NCI-H187 treated with DMSO at 0.1 percent for 48 hours (cell line): ENCODE measurements at regions not wholly inside any gene's neighbourhood (a gene's known extent, or its start where the extent isn't known, plus 50 kb on each side); places are given as distances from the start of the nearest gene placed in this dataset.
"Not testable (repeated sequence)": the region's sequence is repeated elsewhere in the genome, so short reads cannot be mapped to it uniquely, and the experiment has no call there.

Source experiments
- DNase-seq: peaks from one replicate; lab custom pipeline; 2025; lab: John Stamatoyannopoulos, UW

GRCh38 chr10:65788271-65788670 is 1137.6 kb upstream of the LRRTM3 start:
- no peak for DNase-seq

GRCh38 chr10:65791979-65792378 is 1133.9 kb upstream of the LRRTM3 start:
- DNase-seq = no peak

GRCh38 chr10:65793738-65794425 is 1132.0 kb upstream of the LRRTM3 start:
- no peak for DNase-seq

- DNase-seq = not testable (repeated sequence)
These were observed 1131.0 kb upstream of the LRRTM3 start for GRCh38 chr10:65794861-65795260.

- DNase-seq = no peak
These were observed 1129.4 kb upstream of the LRRTM3 start for GRCh38 chr10:65796472-65796871.

GRCh38 chr10:65798133-65798532 is 1127.7 kb upstream of the LRRTM3 start:
- no peak for DNase-seq

GRCh38 chr10:65802391-65802790 is 1123.4 kb upstream of the LRRTM3 start:
- no peak for DNase-seq

GRCh38 chr10:65805511-65805910 is 1120.3 kb upstream of the LRRTM3 start:
- DNase-seq = no peak

- DNase-seq = no peak
These were observed 1119.8 kb upstream of the LRRTM3 start for GRCh38 chr10:65805993-65806392.

GRCh38 chr10:65808687-65809333 is 1117.0 kb upstream of the LRRTM3 start:
- DNase-seq = no peak

- no peak for DNase-seq
These were observed 1113.8 kb upstream of the LRRTM3 start for GRCh38 chr10:65811931-65812525.

- DNase-seq = no peak
These were observed 1109.3 kb upstream of the LRRTM3 start for GRCh38 chr10:65816536-65816935.

- DNase-seq = no peak
These were observed 1106.8 kb upstream of the LRRTM3 start for GRCh38 chr10:65818990-65819389.

GRCh38 chr10:65827359-65827758 is 1098.5 kb upstream of the LRRTM3 start:
- DNase-seq = no peak

- no peak for DNase-seq
These were observed 1087.0 kb upstream of the LRRTM3 start for GRCh38 chr10:65838811-65839210.

- no peak for DNase-seq
These were observed 1082.6 kb upstream of the LRRTM3 start for GRCh38 chr10:65843203-65843602.

- DNase-seq = no peak
These were observed 1079.9 kb upstream of the LRRTM3 start for GRCh38 chr10:65845916-65846315.

- no peak for DNase-seq
These were observed 1079.3 kb upstream of the LRRTM3 start for GRCh38 chr10:65846541-65846940.

- DNase-seq = no peak
These were observed 1078.9 kb upstream of the LRRTM3 start for GRCh38 chr10:65846949-65847348.

GRCh38 chr10:65847436-65848230 is 1078.2 kb upstream of the LRRTM3 start:
- DNase-seq = no peak

- DNase-seq = no peak
These were observed 1067.0 kb upstream of the LRRTM3 start for GRCh38 chr10:65858841-65859240.

- no peak for DNase-seq
These were observed 1064.6 kb upstream of the LRRTM3 start for GRCh38 chr10:65861249-65861648.
